ENCODE measurements at regions not wholly inside any gene's neighbourhood (a gene's known extent, or its start where the extent isn't known, plus 50 kb on each side); places are given as distances from the start of the nearest gene placed in this dataset.

DNA sequence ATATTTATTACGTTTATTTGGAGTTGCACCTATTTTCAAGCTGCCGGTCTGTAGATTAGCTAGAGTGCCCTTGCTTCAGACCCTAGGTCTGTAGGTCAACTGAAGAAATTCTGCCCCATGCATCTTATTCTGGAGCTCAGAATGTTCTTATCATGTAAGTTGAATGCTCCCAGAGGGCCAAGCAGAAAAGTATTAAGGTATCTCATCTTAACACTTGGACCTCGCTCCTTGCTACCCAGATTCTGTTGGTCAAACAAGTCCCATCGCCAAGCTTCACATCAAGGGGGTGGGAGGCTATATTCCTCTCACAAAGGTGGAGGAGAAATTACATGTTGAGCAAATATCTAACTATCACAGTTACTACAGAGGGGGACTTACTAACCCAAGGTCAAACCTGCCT is 187.7 kb downstream of the C1orf94 start:
- TF ChIP-seq, protein P1, sequence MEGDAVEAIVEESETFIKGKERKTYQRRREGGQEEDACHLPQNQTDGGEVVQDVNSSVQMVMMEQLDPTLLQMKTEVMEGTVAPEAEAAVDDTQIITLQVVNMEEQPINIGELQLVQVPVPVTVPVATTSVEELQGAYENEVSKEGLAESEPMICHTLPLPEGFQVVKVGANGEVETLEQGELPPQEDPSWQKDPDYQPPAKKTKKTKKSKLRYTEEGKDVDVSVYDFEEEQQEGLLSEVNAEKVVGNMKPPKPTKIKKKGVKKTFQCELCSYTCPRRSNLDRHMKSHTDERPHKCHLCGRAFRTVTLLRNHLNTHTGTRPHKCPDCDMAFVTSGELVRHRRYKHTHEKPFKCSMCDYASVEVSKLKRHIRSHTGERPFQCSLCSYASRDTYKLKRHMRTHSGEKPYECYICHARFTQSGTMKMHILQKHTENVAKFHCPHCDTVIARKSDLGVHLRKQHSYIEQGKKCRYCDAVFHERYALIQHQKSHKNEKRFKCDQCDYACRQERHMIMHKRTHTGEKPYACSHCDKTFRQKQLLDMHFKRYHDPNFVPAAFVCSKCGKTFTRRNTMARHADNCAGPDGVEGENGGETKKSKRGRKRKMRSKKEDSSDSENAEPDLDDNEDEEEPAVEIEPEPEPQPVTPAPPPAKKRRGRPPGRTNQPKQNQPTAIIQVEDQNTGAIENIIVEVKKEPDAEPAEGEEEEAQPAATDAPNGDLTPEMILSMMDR (IDR thresholded peaks at IDR 0.05), result no peak
- Mint-ChIP-seq H3K27ac (no peak overlapping the region), H3K4me3 (no peak overlapping the region)

DNA sequence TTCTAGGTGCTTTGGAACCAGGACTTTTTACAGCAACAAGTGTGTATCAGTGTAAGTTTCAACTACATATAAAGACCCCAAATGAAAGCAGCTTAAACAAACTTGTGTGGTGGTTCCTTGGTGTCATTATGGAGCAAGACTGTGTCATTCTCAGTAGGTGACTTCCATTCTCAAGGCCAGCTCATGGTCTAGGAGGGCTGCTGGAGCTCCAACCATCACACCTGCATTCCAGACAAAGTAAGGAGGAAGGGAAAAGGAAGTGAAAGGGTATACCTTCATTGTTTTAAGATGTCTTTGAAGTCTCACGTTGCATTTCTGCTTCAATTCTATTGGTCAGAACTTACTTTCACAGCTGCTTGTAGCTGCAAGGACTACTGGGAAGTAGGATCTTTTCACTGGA is 188.6 kb downstream of the C1orf94 start:
- no peaks in the 10 kb centered on the region for H4K20me1 ChIP-seq (ENCODE audit: insufficient read depth, low read length)
- Mint-ChIP-seq H3K27ac (no peak overlapping the region), H3K27me3 (ENCODE audit: low read depth in 3 of 3) (no peaks in the 10 kb centered on the region), H3K4me1 (no peaks in the 10 kb centered on the region), H3K36me3 (no peaks in the 10 kb centered on the region), H3K4me3 (no peak overlapping the region), H3K9me3 (peaks cover 0 to 7% (median 3%) of the 10 kb centered on the region in 7 donors)
- no peak overlapping the region for H3K27ac ChIP-seq (ENCODE audit: low read depth in 1 of 2, low read length in 2 of 2)
- TF ChIP-seq, protein P1 (IDR thresholded peaks at IDR 0.05), result no peak
- no peak overlapping the region for H2AFZ ChIP-seq (ENCODE audit: insufficient read depth, low read depth, low read length, poor library complexity, severe bottlenecking)
- intact Hi-C loops (cut with micrococcal nuclease), result no loop called here
- no peaks in the 10 kb centered on the region for H3K9me3 ChIP-seq (replicated peaks in 1 of 2; ENCODE audit: control insufficient read depth in 1 of 2, insufficient read depth in 1 of 2, low read length in 2 of 2)
- no peaks in the 10 kb centered on the region for H3K79me2 ChIP-seq (ENCODE audit: insufficient read depth, low read length)
- DNase-seq, result no peak
- H3K36me3 ChIP-seq (replicated peaks in 1 of 2; ENCODE audit: control insufficient read depth in 1 of 2, insufficient read depth in 2 of 2, low read length in 2 of 2), result no peaks in the 10 kb centered on the region
- H3K4me1 ChIP-seq (ENCODE audit: control insufficient read depth in 1 of 2, insufficient read depth in 2 of 2, low read length in 2 of 2), result no peaks in the 10 kb centered on the region
- no peak overlapping the region for H3K4me3 ChIP-seq (replicated peaks in 1 of 3; ENCODE audit: low read depth in 2 of 3, low read length in 3 of 3)
- no peak overlapping the region for H3K9ac ChIP-seq (ENCODE audit: insufficient read depth, low read length, poor library complexity, severe bottlenecking)
- H3K27me3 ChIP-seq (ENCODE audit: control insufficient read depth in 2 of 2, insufficient read depth in 2 of 2, low read length in 2 of 2), result no peaks in the 10 kb centered on the region
- no CpG with 5 or more reads among the region's 1 CpG for WGBS (ENCODE audit: insufficient coverage)
- no peak overlapping the region for H3K4me2 ChIP-seq (replicated peaks; ENCODE audit: extremely low read depth, low read length, poor library complexity, severe bottlenecking)

More for the DNA sequence above, 187.7 kb downstream of the C1orf94 start:
- no peaks in the 10 kb centered on the region for H3K4me1 Mint-ChIP-seq
- no peak overlapping the region for H3K27ac ChIP-seq (ENCODE audit: low read depth in 1 of 2, low read length in 2 of 2)
- H3K9me3 Mint-ChIP-seq, result peaks cover 0 to 6% (median 3%) of the 10 kb centered on the region in 7 donors
- no peaks in the 10 kb centered on the region for H3K9me3 ChIP-seq (replicated peaks in 1 of 2; ENCODE audit: control insufficient read depth in 1 of 2, insufficient read depth in 1 of 2, low read length in 2 of 2)
- no peaks in the 10 kb centered on the region for H3K27me3 Mint-ChIP-seq (ENCODE audit: low read depth in 3 of 3)
- no peak overlapping the region for H3K4me2 ChIP-seq (replicated peaks; ENCODE audit: extremely low read depth, low read length, poor library complexity, severe bottlenecking)
- no peaks in the 10 kb centered on the region for H4K20me1 ChIP-seq (ENCODE audit: insufficient read depth, low read length)
- DNase-seq, result no peak
- H3K4me1 ChIP-seq (ENCODE audit: control insufficient read depth in 1 of 2, insufficient read depth in 2 of 2, low read length in 2 of 2), result no peaks in the 10 kb centered on the region
- H3K36me3 Mint-ChIP-seq, result no peaks in the 10 kb centered on the region
- no peaks in the 10 kb centered on the region for H3K36me3 ChIP-seq (replicated peaks in 1 of 2; ENCODE audit: control insufficient read depth in 1 of 2, insufficient read depth in 2 of 2, low read length in 2 of 2)
- intact Hi-C loops (cut with micrococcal nuclease), result no loop called here
- WGBS (ENCODE audit: insufficient coverage), result no CpG with 5 or more reads among the region's 4 CpGs
- H3K79me2 ChIP-seq (ENCODE audit: insufficient read depth, low read length), result no peaks in the 10 kb centered on the region
- H3K4me3 ChIP-seq (replicated peaks in 1 of 3; ENCODE audit: low read depth in 2 of 3, low read length in 3 of 3), result no peak overlapping the region
- no peak overlapping the region for H2AFZ ChIP-seq (ENCODE audit: insufficient read depth, low read depth, low read length, poor library complexity, severe bottlenecking)
- H3K9ac ChIP-seq (ENCODE audit: insufficient read depth, low read length, poor library complexity, severe bottlenecking), result no peak overlapping the region
- no peaks in the 10 kb centered on the region for H3K27me3 ChIP-seq (ENCODE audit: control insufficient read depth in 2 of 2, insufficient read depth in 2 of 2, low read length in 2 of 2)
